Panc1 (cell line): ENCODE measurements at regions not wholly inside any gene's neighbourhood (a gene's known extent, or its start where the extent isn't known, plus 50 kb on each side); places are given as distances from the start of the nearest gene placed in this dataset.

Experiments used
- ATAC-seq: fragments of 200-7000 bp; cut with Tn5 transposase; 2 replicates; pipeline ENCODE4 v1.9.1; 2020; ENCODE audit warnings: mild to moderate bottlenecking, moderate library complexity
- BruUV-seq: library from RNA; stranded (reverse); fragments of 400-500 nt; replicated peaks from 2 replicates; lab custom pipeline; 2021; lab: Mats Ljungman, UMichigan
- CTCF ChIA-PET: fragments of 300-600 bp; sonication (Branson Sonifier 250); formaldehyde crosslinking; loops from one replicate; lab custom pipeline; 2022; ENCODE audit warnings: antibody characterized with exemption; lab: Charles Lee
- POLR2A ChIA-PET: fragments of 300-600 bp; sonication (Branson Sonifier 250); formaldehyde crosslinking; loops from one replicate; lab custom pipeline; 2022; ENCODE audit warnings: antibody characterized with exemption; lab: Charles Lee
- DNase-seq: peaks from one replicate; pipeline ENCODE4 v3.0.0-alpha.2; 2010; ENCODE audit warnings: low read depth, low spot score
- H3K27ac ChIP-seq: 2 replicates; pipeline ENCODE4 v1.5.1; 2011; ENCODE audit warnings: mild to moderate bottlenecking, low read length, inconsistent platforms
- H3K27me3 ChIP-seq: fragments of 200-500 bp; sonication (Bioruptor generic); 2 replicates; pipeline ENCODE4 v1.6.0; 2014; ENCODE audit warnings: low read length, inconsistent platforms; ENCODE audit not compliant: control insufficient read depth, insufficient read depth
- H3K36me3 ChIP-seq: fragments of 200-500 bp; sonication (Bioruptor generic); 2 replicates; pipeline ENCODE4 v1.5.1; 2014; ENCODE audit warnings: inconsistent platforms, mild to moderate bottlenecking, low read length, moderate library complexity; ENCODE audit not compliant: control insufficient read depth, insufficient read depth
- H3K4me1 ChIP-seq: 2 replicates; pipeline ENCODE4 v1.5.1; 2011; ENCODE audit warnings: inconsistent platforms, mild to moderate bottlenecking, low read length, moderate library complexity; ENCODE audit not compliant: control insufficient read depth, insufficient read depth
- H3K4me3 ChIP-seq, 2 experiments: 2 replicates each; pipeline ENCODE4 v1.5.1; 2011 to 2012; ENCODE audit warnings: low read depth in 2 of 2, low read length in 2 of 2, mild to moderate bottlenecking in 2 of 2, inconsistent platforms in 1 of 2, moderate library complexity in 1 of 2
- H3K9me3 ChIP-seq: fragments of 200-500 bp; sonication (Bioruptor generic); 2 replicates; pipeline ENCODE4 v1.5.1; 2014; ENCODE audit warnings: low read depth, mild to moderate bottlenecking, inconsistent platforms, low read length, moderate library complexity; ENCODE audit not compliant: control insufficient read depth, insufficient read depth
- POLR2AphosphoS5 ChIP-seq: IDR thresholded peaks from 2 replicates; pipeline ENCODE4 v1.6.1; 2012; ENCODE audit warnings: mild to moderate bottlenecking, low read depth, low read length, moderate library complexity
- SIN3A ChIP-seq: IDR thresholded peaks from 2 replicates; pipeline ENCODE4 v1.6.1; 2012; ENCODE audit warnings: low read depth, mild to moderate bottlenecking, low read length, moderate library complexity, borderline replicate concordance; ENCODE audit not compliant: insufficient read depth
- TCF7L2 ChIP-seq: IDR thresholded peaks from 2 replicates; pipeline ENCODE4 v1.6.1; 2011; ENCODE audit warnings: mild to moderate bottlenecking, low read depth, low read length, inconsistent platforms
- in situ Hi-C: cut with HindIII; loops from 2 replicates; pipeline ENCODE4 v1.10.0; 2016; ENCODE audit warnings: low sequenced_read_pairs, low pct_unique_long_range_greater_than_20kb
- intact Hi-C: fragments of 100-400 bp; cut with micrococcal nuclease; formaldehyde crosslinking; loops from one replicate; pipeline ENCODE4 v1.10.0; 2022; ENCODE audit not compliant: unreplicated experiment
- TF ChIP-seq, protein P1 (sequence below): fragments of 450-650 bp; IDR thresholded peaks from 2 replicates; pipeline ENCODE4 v1.5.1; 2017; ENCODE audit warnings: mild to moderate bottlenecking
- TF ChIP-seq, protein P2 (sequence below), 2 experiments: IDR thresholded peaks; 2 replicates each; pipeline ENCODE4 v1.6.1; 2011 to 2012; ENCODE audit warnings: low read depth in 2 of 2, control low read depth in 1 of 2, low read length in 1 of 2, mild to moderate bottlenecking in 1 of 2, moderate library complexity in 1 of 2; ENCODE audit not compliant: insufficient read depth in 1 of 2

DNA sequence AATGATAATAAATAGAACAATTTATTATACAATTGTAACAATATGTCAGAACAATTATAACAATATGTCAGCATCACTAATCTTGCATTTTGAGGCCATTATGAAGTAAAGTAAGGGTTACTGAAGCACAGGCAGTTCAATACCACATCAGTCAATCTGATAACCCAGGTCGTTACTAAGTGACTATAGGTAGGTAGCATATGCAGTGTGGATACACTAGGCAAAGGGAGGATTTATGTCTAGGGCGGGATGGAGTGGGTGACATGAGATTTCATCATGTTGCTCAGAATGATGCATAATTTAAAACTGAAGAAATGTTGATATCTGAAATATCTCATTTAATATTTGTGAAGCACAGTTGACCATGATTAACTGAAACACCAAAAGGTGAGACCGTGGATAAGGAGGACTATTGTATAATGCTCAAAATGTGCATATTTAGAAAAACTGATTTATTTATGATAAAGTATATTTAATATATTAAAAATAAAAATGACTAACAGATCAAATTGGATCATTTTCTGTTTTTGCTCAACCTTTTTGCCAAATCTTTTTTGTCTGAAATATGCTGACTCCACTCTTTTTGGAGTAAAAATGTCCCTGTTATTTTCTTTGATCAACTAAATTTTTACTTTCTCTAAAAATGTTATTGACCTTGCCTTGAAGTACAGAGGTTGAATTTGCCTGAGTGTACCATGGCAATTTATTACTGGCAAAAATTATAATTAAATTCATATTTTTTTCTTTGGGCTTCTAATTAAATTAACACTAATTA, 1189.4 kb upstream of the USP15 start:
- in situ Hi-C loops (no loop called here), intact Hi-C loops (no loop called here)
- BruUV-seq = no TSS peak
- no peaks in the 10 kb centered on the region for H3K36me3 ChIP-seq
- DNase-seq (no peak), ATAC-seq (no peak)
- no peak overlapping the region for H3K27ac ChIP-seq
- no peaks in the 10 kb centered on the region for H3K27me3 ChIP-seq
- H3K4me1 ChIP-seq = no peaks in the 10 kb centered on the region
- TF ChIP-seq SIN3A = no peak
- TF ChIP-seq, protein P1, sequence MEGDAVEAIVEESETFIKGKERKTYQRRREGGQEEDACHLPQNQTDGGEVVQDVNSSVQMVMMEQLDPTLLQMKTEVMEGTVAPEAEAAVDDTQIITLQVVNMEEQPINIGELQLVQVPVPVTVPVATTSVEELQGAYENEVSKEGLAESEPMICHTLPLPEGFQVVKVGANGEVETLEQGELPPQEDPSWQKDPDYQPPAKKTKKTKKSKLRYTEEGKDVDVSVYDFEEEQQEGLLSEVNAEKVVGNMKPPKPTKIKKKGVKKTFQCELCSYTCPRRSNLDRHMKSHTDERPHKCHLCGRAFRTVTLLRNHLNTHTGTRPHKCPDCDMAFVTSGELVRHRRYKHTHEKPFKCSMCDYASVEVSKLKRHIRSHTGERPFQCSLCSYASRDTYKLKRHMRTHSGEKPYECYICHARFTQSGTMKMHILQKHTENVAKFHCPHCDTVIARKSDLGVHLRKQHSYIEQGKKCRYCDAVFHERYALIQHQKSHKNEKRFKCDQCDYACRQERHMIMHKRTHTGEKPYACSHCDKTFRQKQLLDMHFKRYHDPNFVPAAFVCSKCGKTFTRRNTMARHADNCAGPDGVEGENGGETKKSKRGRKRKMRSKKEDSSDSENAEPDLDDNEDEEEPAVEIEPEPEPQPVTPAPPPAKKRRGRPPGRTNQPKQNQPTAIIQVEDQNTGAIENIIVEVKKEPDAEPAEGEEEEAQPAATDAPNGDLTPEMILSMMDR = no peak
- TF ChIP-seq, protein P2, sequence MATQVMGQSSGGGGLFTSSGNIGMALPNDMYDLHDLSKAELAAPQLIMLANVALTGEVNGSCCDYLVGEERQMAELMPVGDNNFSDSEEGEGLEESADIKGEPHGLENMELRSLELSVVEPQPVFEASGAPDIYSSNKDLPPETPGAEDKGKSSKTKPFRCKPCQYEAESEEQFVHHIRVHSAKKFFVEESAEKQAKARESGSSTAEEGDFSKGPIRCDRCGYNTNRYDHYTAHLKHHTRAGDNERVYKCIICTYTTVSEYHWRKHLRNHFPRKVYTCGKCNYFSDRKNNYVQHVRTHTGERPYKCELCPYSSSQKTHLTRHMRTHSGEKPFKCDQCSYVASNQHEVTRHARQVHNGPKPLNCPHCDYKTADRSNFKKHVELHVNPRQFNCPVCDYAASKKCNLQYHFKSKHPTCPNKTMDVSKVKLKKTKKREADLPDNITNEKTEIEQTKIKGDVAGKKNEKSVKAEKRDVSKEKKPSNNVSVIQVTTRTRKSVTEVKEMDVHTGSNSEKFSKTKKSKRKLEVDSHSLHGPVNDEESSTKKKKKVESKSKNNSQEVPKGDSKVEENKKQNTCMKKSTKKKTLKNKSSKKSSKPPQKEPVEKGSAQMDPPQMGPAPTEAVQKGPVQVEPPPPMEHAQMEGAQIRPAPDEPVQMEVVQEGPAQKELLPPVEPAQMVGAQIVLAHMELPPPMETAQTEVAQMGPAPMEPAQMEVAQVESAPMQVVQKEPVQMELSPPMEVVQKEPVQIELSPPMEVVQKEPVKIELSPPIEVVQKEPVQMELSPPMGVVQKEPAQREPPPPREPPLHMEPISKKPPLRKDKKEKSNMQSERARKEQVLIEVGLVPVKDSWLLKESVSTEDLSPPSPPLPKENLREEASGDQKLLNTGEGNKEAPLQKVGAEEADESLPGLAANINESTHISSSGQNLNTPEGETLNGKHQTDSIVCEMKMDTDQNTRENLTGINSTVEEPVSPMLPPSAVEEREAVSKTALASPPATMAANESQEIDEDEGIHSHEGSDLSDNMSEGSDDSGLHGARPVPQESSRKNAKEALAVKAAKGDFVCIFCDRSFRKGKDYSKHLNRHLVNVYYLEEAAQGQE (IDR thresholded peaks at IDR 0.05; ENCODE audit: insufficient read depth in 1 of 2, low read depth in 2 of 2, low read length in 1 of 2) = no peak
- no peak for TF ChIP-seq POLR2AphosphoS5
- POLR2A ChIA-PET = no interaction called here
- H3K4me3 ChIP-seq = no peak overlapping the region
- CTCF ChIA-PET = no interaction called here
- H3K9me3 ChIP-seq = no peaks in the 10 kb centered on the region

DNA sequence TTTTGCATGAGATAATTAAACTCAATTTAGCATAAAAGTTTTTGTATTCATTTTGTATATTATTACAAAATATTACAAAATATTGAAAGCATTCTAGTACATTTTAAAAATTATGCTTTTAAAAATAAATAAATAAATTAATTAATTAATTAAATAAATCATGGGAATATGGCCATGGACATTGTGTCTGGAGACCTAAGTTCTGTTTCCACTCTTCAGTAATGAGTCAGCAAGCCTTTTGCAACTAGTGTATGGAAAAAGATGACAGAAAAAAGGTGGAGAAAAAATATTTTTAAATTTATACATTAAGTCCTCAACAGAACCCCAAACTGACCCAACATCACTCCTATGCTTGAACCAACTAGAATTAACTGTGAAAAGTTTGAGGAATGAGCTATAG, 1187.5 kb upstream of the USP15 start:
- DNase-seq (no peak), ATAC-seq (no peak)
- intact Hi-C loops (no loop called here), in situ Hi-C loops (no loop called here)
- Histone ChIP-seq H3K4me1 (no peaks in the 10 kb centered on the region), H3K36me3 (no peaks in the 10 kb centered on the region), H3K27ac (no peak overlapping the region), H3K4me3 (no peak overlapping the region), H3K9me3 (no peaks in the 10 kb centered on the region), H3K27me3 (no peaks in the 10 kb centered on the region)
- BruUV-seq = no TSS peak
- POLR2A ChIA-PET = no interaction called here
- no peak for TF ChIP-seq POLR2AphosphoS5
- no peak for TF ChIP-seq TCF7L2
- no peak for TF ChIP-seq SIN3A
- TF ChIP-seq, protein P1 = no peak
- TF ChIP-seq, protein P2 (IDR thresholded peaks at IDR 0.05; ENCODE audit: insufficient read depth in 1 of 2, low read depth in 2 of 2, low read length in 1 of 2) = no peak
- CTCF ChIA-PET = no interaction called here
